ENCODE measurements at regions not wholly inside any gene's neighbourhood (a gene's known extent, or its start where the extent isn't known, plus 50 kb on each side); places are given as distances from the start of the nearest gene placed in this dataset.

DNA sequence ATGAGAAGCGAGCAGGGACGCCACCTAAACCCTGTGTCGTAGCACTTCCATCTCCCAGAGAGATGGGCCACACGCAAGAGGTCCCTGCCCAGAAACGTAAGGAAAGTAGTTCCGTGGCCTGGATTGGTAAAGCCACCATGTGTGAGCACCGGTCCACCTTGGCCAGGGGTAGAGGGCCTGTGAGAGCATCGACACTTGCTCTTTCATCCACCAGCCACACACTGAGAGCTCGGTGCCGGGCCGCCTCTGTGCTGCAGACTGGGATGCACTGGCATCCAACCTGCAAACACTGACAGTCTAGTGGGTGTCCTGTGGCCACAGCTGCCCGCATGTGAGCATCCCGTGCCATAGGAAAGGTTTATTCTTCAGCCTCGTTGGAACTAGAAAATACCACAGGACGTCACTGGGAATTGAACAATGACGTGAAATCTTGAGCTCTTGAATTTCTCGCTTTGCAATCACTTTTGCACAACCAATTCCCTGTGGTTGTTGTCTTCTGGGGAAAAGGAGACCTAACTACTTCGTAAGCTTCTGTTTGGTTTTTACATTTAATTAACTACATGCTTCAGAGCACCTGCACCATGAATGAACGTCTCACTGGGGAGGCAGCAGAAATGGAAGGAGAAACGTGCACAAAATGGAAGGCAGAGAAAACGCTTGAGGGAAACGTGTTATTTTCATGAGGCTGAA, 212.0 kb upstream of the RAB6C start:
- no peak for TF ChIP-seq CTCF (IDR thresholded peaks at IDR 0.05; ENCODE audit: control insufficient read depth, insufficient read depth, low read depth, low read length, missing control alignments)
- no peak overlapping the region for H3K4me3 ChIP-seq (ENCODE audit: control insufficient read depth, low read depth, low read length)

GRCh38 chr2:129768036-129768386, 211.5 kb upstream of the RAB6C start:
- TF ChIP-seq CTCF (IDR thresholded peaks at IDR 0.05; ENCODE audit: control insufficient read depth, insufficient read depth, low read depth, low read length, missing control alignments), result no peak
- DNase-seq (ENCODE audit: low read depth), result no peak
- no peak overlapping the region for H3K4me3 ChIP-seq (ENCODE audit: control insufficient read depth, low read depth, low read length)

More for the DNA sequence above, 212.0 kb upstream of the RAB6C start:
- no peak for DNase-seq (ENCODE audit: low read depth)

DNA sequence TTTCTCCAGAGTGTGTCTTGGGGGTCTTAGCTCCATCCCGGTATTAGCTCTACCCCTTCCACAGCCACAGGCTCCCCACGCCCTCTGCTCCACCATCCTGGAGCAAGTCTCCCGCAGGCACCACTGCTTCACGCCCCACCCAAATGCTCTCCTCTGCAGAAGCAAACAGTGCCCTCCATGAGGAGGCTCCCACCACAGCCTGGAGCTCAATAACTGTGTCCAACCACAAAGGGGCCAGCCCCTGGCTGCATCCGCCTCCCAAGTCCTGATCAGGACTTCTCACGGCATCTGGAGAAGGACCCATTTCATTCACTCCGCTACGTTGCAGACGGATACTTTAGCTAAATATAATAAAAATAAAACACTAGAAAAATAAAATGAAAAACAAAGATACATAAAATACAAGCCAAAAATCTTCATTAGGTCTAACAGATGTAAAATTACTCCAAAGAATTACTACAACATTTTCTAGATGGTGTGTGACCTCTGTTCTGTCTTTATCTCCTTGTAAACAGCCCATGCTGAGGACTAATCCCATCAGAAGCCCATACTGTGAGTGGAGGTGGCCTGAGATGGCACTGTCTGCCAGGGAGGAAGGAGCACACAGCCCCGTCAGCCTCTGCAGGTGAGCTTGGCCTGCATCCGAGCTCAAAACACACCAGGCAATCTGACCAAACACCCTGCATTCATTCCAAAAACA, 210.8 kb upstream of the RAB6C start:
- no peak for TF ChIP-seq CTCF (IDR thresholded peaks at IDR 0.05; ENCODE audit: control insufficient read depth, insufficient read depth, low read depth, low read length, missing control alignments)
- DNase-seq (ENCODE audit: low read depth), result no peak
- H3K4me3 ChIP-seq (ENCODE audit: control insufficient read depth, low read depth, low read length), result no peak overlapping the region

DNA sequence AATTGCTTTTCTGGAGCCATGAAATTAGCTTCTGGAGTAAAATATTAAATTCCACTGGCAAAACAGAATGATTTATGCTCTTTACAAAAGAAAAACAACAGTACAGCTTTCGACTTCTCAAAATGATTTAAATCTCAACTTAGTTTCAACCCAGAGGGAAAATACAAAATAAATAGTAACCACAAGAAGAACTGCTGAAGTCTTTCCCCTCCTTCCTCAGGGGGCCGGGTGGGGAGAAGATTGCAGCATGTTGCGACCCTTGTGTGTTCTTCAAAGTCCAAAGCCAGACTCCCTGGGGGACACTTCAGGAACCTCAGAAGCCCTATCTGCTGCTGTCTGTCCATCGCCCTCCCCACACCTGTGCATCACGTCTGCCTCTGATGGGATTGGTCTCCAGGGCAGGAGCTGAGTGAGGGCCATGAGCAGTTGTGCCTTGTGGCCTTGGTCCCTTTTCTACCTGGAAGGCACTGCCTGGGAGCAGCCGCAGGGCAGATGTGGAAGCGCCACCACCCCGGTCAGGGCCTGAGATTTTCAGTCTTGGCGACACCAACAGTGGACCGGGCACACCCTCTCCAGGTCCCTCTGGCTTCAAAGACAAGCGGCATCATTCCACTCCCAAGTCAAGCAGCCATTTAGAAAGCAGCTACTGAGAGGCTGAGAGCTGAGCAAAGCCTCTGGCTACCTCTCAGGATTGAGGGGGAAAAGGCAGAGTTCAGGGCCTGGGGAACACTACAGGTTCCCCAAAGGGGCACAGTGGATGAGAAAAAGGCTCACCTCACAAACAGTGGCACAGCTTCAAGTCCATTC, 210.1 kb upstream of the RAB6C start:
- DNase-seq (ENCODE audit: low read depth), result no peak
- H3K4me3 ChIP-seq (ENCODE audit: control insufficient read depth, low read depth, low read length), result no peak overlapping the region
- no peak for TF ChIP-seq CTCF (IDR thresholded peaks at IDR 0.05; ENCODE audit: control insufficient read depth, insufficient read depth, low read depth, low read length, missing control alignments)

GRCh38 chr2:129771418-129772189, 207.9 kb upstream of the RAB6C start:
- no peak for DNase-seq (ENCODE audit: low read depth)
- no peak for TF ChIP-seq CTCF (IDR thresholded peaks at IDR 0.05; ENCODE audit: control insufficient read depth, insufficient read depth, low read depth, low read length, missing control alignments)
- H3K4me3 ChIP-seq (ENCODE audit: control insufficient read depth, low read depth, low read length), result no peak overlapping the region

DNA sequence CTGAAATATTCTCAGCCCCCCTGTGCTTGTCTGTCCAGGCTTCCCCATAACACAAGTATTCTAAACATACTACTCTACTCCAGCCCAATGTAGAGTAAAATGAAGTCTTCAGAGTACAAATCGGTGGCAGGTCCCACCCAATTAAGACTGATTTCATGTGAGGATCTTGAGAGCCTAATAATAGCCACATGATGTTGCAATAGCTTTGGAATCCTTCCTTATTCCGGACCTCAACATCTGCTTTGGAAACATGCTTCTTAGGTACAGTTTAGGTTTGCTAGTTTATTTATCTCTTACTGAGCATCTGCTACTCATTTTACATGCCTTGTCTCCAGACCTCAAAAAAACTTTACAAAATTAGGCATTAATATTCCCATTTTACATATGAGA, 207.3 kb upstream of the RAB6C start:
- no peak for TF ChIP-seq CTCF (IDR thresholded peaks at IDR 0.05; ENCODE audit: control insufficient read depth, insufficient read depth, low read depth, low read length, missing control alignments)
- no peak for DNase-seq (ENCODE audit: low read depth)
- no peak overlapping the region for H3K4me3 ChIP-seq (ENCODE audit: control insufficient read depth, low read depth, low read length)
